B cell (primary cell): ENCODE measurements at regions not wholly inside any gene's neighbourhood (a gene's known extent, or its start where the extent isn't known, plus 50 kb on each side); places are given as distances from the start of the nearest gene placed in this dataset.

Experiments used
- ATAC-seq: fragments of 200-7000 bp; cut with Tn5 transposase; one replicate; pipeline ENCODE4 v1.10.0; 2021; ENCODE audit warnings: low read depth, mild to moderate bottlenecking, moderate number of reproducible peaks, moderate library complexity
- CTCF ChIA-PET: fragments of 350-600 bp; sonication (Branson Sonifier 250); formaldehyde crosslinking; loops from one replicate; lab custom pipeline; 2021; ENCODE audit warnings: antibody characterized with exemption, inconsistent platforms; lab: Charles Lee
- POLR2A ChIA-PET: fragments of 350-600 bp; sonication (Branson Sonifier 250); formaldehyde crosslinking; loops from one replicate; lab custom pipeline; 2021; ENCODE audit warnings: antibody characterized with exemption; lab: Charles Lee
- DNase-seq: peaks from one replicate; pipeline ENCODE4 v3.0.0; 2013
- H2AFZ ChIP-seq: 2 replicates; pipeline ENCODE4 v1.6.1; 2012; ENCODE audit warnings: mild to moderate bottlenecking, low read depth, low read length; ENCODE audit not compliant: insufficient read depth, poor library complexity, severe bottlenecking
- H3K27ac ChIP-seq, 2 donors: 1 replicate in 1 of 2; 2 replicates in 1 of 2; pipeline ENCODE4 v1.5.1; 2012 to 2013; ENCODE audit warnings: low read length in 2 of 2, mild to moderate bottlenecking in 2 of 2, moderate library complexity in 1 of 2
- H3K27me3 ChIP-seq, 4 experiments: fragments of 200-600 bp in 1 of 4; sonication (generic) in 1 of 4; replicated peaks in 1 of 4; 1 replicate in 2 of 4; 2 replicates in 2 of 4; pipeline versions ENCODE4 v1.6.1 to v1.7.0; 2013 to 2016; ENCODE audit warnings: low read length in 3 of 4, mild to moderate bottlenecking in 2 of 4, mixed read lengths in 1 of 4, moderate library complexity in 1 of 4; ENCODE audit not compliant: insufficient read depth in 4 of 4, control insufficient read depth in 3 of 4; ENCODE audit errors: control extremely low read depth in 1 of 4
- H3K36me3 ChIP-seq, 2 experiments: replicated peaks in 1 of 2; 1 replicate in 1 of 2; 2 replicates in 1 of 2; pipeline versions ENCODE4 v1.6.1 to v1.7.1; 2013; ENCODE audit warnings: low read length in 1 of 2; ENCODE audit not compliant: insufficient read depth in 2 of 2, control insufficient read depth in 1 of 2; ENCODE audit errors: control extremely low read depth in 1 of 2, extremely low read depth in 1 of 2
- H3K4me1 ChIP-seq, 2 donors: fragments of 200-600 bp in 1 of 2; sonication (generic) in 1 of 2; 1 replicate in 1 of 2; 2 replicates in 1 of 2; pipeline versions ENCODE4 v1.5.1 to v1.6.1; 2013 to 2017; ENCODE audit warnings: low read length in 2 of 2; ENCODE audit not compliant: control insufficient read depth in 2 of 2, insufficient read depth in 2 of 2
- H3K4me2 ChIP-seq: replicated peaks from 2 replicates; pipeline ENCODE3; 2012; ENCODE audit warnings: mild to moderate bottlenecking, low read depth, low read length; ENCODE audit not compliant: poor library complexity, severe bottlenecking
- H3K4me3 ChIP-seq, 5 experiments: fragments of 200-600 bp in 1 of 5; sonication (generic) in 1 of 5; 1 replicate in 3 of 5; 2 replicates in 2 of 5; pipeline versions ENCODE4 v1.5.1 to v1.7.0; 2011 to 2016; ENCODE audit warnings: low read length in 4 of 5, mild to moderate bottlenecking in 4 of 5, low read depth in 2 of 5, control low read depth in 1 of 5, moderate library complexity in 1 of 5; ENCODE audit not compliant: insufficient read depth in 1 of 5; ENCODE audit errors: control extremely low read depth in 1 of 5, extremely low read depth in 1 of 5
- H3K79me2 ChIP-seq: fragments of 200-600 bp; sonication (generic); one replicate; pipeline ENCODE4 v1.6.0; 2016; ENCODE audit warnings: low read length; ENCODE audit not compliant: control insufficient read depth, insufficient read depth
- H3K9ac ChIP-seq: fragments of 200-600 bp; sonication (generic); 2 replicates; pipeline ENCODE4 v1.6.1; 2017; ENCODE audit warnings: mild to moderate bottlenecking, low read length, moderate library complexity
- H3K9me3 ChIP-seq, 3 donors: one replicate each; pipeline versions ENCODE4 v1.6.1 to v1.7.1; 2013; ENCODE audit warnings: low read length in 2 of 3; ENCODE audit not compliant: control insufficient read depth in 2 of 3, insufficient read depth in 1 of 3; ENCODE audit errors: control extremely low read depth in 1 of 3
- H4K20me1 ChIP-seq: 2 replicates; pipeline ENCODE4 v1.6.0; 2012; ENCODE audit warnings: mild to moderate bottlenecking, low read length; ENCODE audit not compliant: insufficient read depth, control insufficient read depth, poor library complexity, severe bottlenecking
- H3K27ac Mint-ChIP-seq: one replicate; pipeline ENCODE4 v1.8.0; 2021; ENCODE audit warnings: mixed read lengths
- H3K27me3 Mint-ChIP-seq: one replicate; pipeline ENCODE4 v1.8.0; 2021; ENCODE audit warnings: mixed read lengths
- H3K4me1 Mint-ChIP-seq: one replicate; pipeline ENCODE4 v1.8.0; 2021; ENCODE audit warnings: mixed read lengths
- H3K4me3 Mint-ChIP-seq: one replicate; pipeline ENCODE4 v1.8.0; 2021; ENCODE audit warnings: mixed read lengths
- H3K9me3 Mint-ChIP-seq: one replicate; pipeline ENCODE4 v1.8.0; 2022; ENCODE audit warnings: mixed read lengths; ENCODE audit not compliant: insufficient read depth
- CTCF ChIP-seq: fragments of 200-600 bp; IDR thresholded peaks from one replicate; pipeline ENCODE4 v1.8.0; 2022; ENCODE audit warnings: antibody characterized with exemption, mild to moderate bottlenecking
- EZH2 ChIP-seq: IDR thresholded peaks from 2 replicates; pipeline ENCODE4 v1.6.1; 2012; ENCODE audit warnings: borderline replicate concordance, low read depth, mild to moderate bottlenecking, moderate library complexity, low read length; ENCODE audit not compliant: insufficient read depth, poor library complexity, severe bottlenecking
- WGBS: methylation state at CpG from one replicate; pipeline ENCODE4 v1.1.5; 2013; ENCODE audit warnings: missing lambda C conversion rate; ENCODE audit not compliant: insufficient coverage; 5-methylcytosine and 5-hydroxymethylcytosine counted together
- intact Hi-C: fragments of 100-400 bp; cut with micrococcal nuclease; formaldehyde crosslinking; loops from one replicate; pipeline ENCODE4 v1.10.0; 2022

- H3K27me3 ChIP-seq = peaks cover 0 to 4% (median 2%) of the 10 kb centered on the region in 4 experiments
- H3K9ac ChIP-seq = no peak overlapping the region
- intact Hi-C loops = no loop called here
- Mint-ChIP-seq H3K4me3 (no peak overlapping the region), H3K9me3 (no peaks in the 10 kb centered on the region), H3K4me1 (no peaks in the 10 kb centered on the region), H3K27ac (no peak overlapping the region), H3K27me3 (peaks cover 21% of the 10 kb centered on the region)
- no peaks in the 10 kb centered on the region for H3K79me2 ChIP-seq
- DNase-seq (no peak), ATAC-seq (no peak)
- POLR2A ChIA-PET = no interaction called here
- no peaks in the 10 kb centered on the region for H3K36me3 ChIP-seq
- TF ChIP-seq EZH2 (no peak), CTCF (no peak)
- H4K20me1 ChIP-seq = no peaks in the 10 kb centered on the region
- no peaks in the 10 kb centered on the region for H3K4me1 ChIP-seq
- no peak overlapping the region for H3K27ac ChIP-seq
- no peak overlapping the region for H2AFZ ChIP-seq
- H3K4me3 ChIP-seq = no peak overlapping the region
- no peaks in the 10 kb centered on the region for H3K9me3 ChIP-seq
- CTCF ChIA-PET = interaction anchor here (3.0 kb wide), 1 partner anchor 12 kb away, joined by 9 read pairs; no protein-coding TSS in a partner anchor
- no peak overlapping the region for H3K4me2 ChIP-seq
- 93% methylated on average over 5 of the region's 5 CpGs for WGBS
These were observed 72.6 kb downstream of the ISX start for GRCh38 chr22:35138521-35138920.

- H3K9me3 Mint-ChIP-seq = no peaks in the 10 kb centered on the region
- peaks cover 0 to 3% (median 0%) of the 10 kb centered on the region in 4 experiments for H3K27me3 ChIP-seq
These were observed 75.2 kb downstream of the ISX start for GRCh38 chr22:35140879-35141745.

More at GRCh38 chr22:35140879-35141745, 75.2 kb downstream of the ISX start:
- TF ChIP-seq CTCF (no peak), EZH2 (no peak)
- H3K4me1 ChIP-seq = no peaks in the 10 kb centered on the region
- no peak overlapping the region for H3K4me3 ChIP-seq
- Mint-ChIP-seq H3K4me1 (no peaks in the 10 kb centered on the region), H3K27me3 (peaks cover 13% of the 10 kb centered on the region), H3K27ac (no peak overlapping the region), H3K4me3 (no peak overlapping the region)
- ATAC-seq (no peak), DNase-seq (no peak)
- POLR2A ChIA-PET = no interaction called here
- H3K9ac ChIP-seq = no peak overlapping the region
- no peaks in the 10 kb centered on the region for H3K36me3 ChIP-seq
- H4K20me1 ChIP-seq = no peaks in the 10 kb centered on the region
- no peak overlapping the region for H3K4me2 ChIP-seq
- H3K27ac ChIP-seq = no peak overlapping the region
- CTCF ChIA-PET = no interaction called here
- 48% methylated on average over 9 of the region's 12 CpGs for WGBS
- H3K79me2 ChIP-seq = no peaks in the 10 kb centered on the region
- no peak overlapping the region for H2AFZ ChIP-seq
- no peaks in the 10 kb centered on the region for H3K9me3 ChIP-seq
- intact Hi-C loops = no loop called here
